ENCODE measurements at regions not wholly inside any gene's neighbourhood (a gene's known extent, or its start where the extent isn't known, plus 50 kb on each side); places are given as distances from the start of the nearest gene placed in this dataset.
A peak's percentile ranks its signal among the peaks of the same experiment; 100 is the strongest.

DNA sequence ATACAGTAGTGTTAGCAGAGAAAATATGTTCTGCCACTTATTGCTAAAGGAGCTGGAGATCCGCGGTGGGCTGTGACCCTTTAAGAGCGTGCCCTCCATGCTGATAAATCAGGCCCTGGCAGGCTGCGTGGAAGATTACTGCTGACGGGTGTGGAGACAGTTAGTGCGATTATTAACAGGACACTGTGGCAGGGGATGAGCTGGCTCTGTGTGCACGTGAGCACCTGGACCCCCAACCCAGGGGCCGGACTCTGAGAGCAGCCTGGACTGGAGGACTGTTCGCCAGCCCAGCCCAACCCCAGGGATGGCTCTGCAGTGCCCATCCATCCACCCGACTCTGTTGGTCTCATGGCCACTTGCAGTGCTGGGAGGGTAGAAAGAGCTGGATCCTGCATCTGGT lies 162.0 kb downstream of the MELK start:
- H3K36me3 ChIP-seq (ENCODE audit: control insufficient read depth, insufficient read depth, low read length) = no peaks in the 10 kb centered on the region
- H3K4me1 ChIP-seq (ENCODE audit: control insufficient read depth, insufficient read depth, low read length) = no peaks in the 10 kb centered on the region
- intact Hi-C loops (cut with micrococcal nuclease; ENCODE audit: unreplicated experiment) (no loop called here), in situ Hi-C loops (cut with HindIII; ENCODE audit: low pct_unique_long_range_greater_than_20kb, low sequenced_read_pairs) (no loop called here)
- no TSS peak for BruUV-seq (replicated peaks)
- DNase-seq (ENCODE audit: low read depth, low spot score) (no peak), ATAC-seq (no peak)
- no peaks in the 10 kb centered on the region for H3K9me3 ChIP-seq (ENCODE audit: control insufficient read depth, insufficient read depth, low read depth, low read length)
- H3K27ac ChIP-seq (ENCODE audit: low read length) = no peak overlapping the region
- ChIA-PET POLR2A (no interaction called here), CTCF (no interaction called here)
- no peak overlapping the region for H3K4me3 ChIP-seq (ENCODE audit: low read depth in 2 of 2, low read length in 2 of 2)
- no peak for TF ChIP-seq POLR2AphosphoS5 (IDR thresholded peaks at IDR 0.05; ENCODE audit: low read depth, low read length)
- no peaks in the 10 kb centered on the region; the same call in 1 of the 2 replicates for H3K27me3 ChIP-seq (ENCODE audit: control insufficient read depth, insufficient read depth, low read length)

DNA sequence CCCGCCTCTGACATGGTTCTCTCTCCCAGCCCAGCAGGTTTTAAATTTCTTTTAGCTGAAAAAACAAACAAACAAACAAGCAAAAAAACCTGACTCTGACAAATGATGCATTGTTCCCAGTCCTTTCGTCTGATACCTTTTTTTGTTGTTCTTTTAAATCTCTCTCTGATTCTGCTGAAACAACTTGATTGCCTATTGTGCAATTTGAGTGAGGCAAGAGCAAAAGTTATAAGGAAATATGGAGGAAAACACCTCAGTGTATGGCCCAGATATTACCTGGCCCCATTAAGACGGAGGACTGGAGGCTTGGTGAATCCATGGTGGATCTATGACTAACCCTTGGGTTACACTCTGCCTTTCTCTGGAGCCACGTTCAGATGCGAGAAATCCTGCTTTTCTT lies 164.0 kb downstream of the MELK start:
- ATAC-seq (no peak), DNase-seq (ENCODE audit: low read depth, low spot score) (no peak)
- no TSS peak for BruUV-seq (replicated peaks)
- H3K27me3 ChIP-seq (ENCODE audit: control insufficient read depth, insufficient read depth, low read length) = peaks cover 4% of the 10 kb centered on the region; the same call in 1 of the 2 replicates
- no peak overlapping the region for H3K27ac ChIP-seq (ENCODE audit: low read length)
- H3K36me3 ChIP-seq (ENCODE audit: control insufficient read depth, insufficient read depth, low read length) = no peaks in the 10 kb centered on the region
- ChIA-PET POLR2A (interaction anchor here (0.6 kb wide), 1 partner anchor 52 kb away, joined by 7 read pairs; no protein-coding TSS in a partner anchor), CTCF (no interaction called here)
- in situ Hi-C loops (cut with HindIII; ENCODE audit: low pct_unique_long_range_greater_than_20kb, low sequenced_read_pairs) (no loop called here), intact Hi-C loops (cut with micrococcal nuclease; ENCODE audit: unreplicated experiment) (no loop called here)
- H3K4me1 ChIP-seq (ENCODE audit: control insufficient read depth, insufficient read depth, low read length) = no peaks in the 10 kb centered on the region
- H3K9me3 ChIP-seq (ENCODE audit: control insufficient read depth, insufficient read depth, low read depth, low read length) = no peaks in the 10 kb centered on the region
- no peak overlapping the region for H3K4me3 ChIP-seq (ENCODE audit: low read depth in 2 of 2, low read length in 2 of 2)
- TF ChIP-seq POLR2AphosphoS5 (IDR thresholded peaks at IDR 0.05; ENCODE audit: low read depth, low read length) = no peak
- TF ChIP-seq, protein P1, sequence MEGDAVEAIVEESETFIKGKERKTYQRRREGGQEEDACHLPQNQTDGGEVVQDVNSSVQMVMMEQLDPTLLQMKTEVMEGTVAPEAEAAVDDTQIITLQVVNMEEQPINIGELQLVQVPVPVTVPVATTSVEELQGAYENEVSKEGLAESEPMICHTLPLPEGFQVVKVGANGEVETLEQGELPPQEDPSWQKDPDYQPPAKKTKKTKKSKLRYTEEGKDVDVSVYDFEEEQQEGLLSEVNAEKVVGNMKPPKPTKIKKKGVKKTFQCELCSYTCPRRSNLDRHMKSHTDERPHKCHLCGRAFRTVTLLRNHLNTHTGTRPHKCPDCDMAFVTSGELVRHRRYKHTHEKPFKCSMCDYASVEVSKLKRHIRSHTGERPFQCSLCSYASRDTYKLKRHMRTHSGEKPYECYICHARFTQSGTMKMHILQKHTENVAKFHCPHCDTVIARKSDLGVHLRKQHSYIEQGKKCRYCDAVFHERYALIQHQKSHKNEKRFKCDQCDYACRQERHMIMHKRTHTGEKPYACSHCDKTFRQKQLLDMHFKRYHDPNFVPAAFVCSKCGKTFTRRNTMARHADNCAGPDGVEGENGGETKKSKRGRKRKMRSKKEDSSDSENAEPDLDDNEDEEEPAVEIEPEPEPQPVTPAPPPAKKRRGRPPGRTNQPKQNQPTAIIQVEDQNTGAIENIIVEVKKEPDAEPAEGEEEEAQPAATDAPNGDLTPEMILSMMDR (IDR thresholded peaks at IDR 0.05) = no peak
- no peak for TF ChIP-seq SIN3A (IDR thresholded peaks at IDR 0.05; ENCODE audit: borderline replicate concordance, insufficient read depth, low read depth, low read length)
- TF ChIP-seq, protein P2, sequence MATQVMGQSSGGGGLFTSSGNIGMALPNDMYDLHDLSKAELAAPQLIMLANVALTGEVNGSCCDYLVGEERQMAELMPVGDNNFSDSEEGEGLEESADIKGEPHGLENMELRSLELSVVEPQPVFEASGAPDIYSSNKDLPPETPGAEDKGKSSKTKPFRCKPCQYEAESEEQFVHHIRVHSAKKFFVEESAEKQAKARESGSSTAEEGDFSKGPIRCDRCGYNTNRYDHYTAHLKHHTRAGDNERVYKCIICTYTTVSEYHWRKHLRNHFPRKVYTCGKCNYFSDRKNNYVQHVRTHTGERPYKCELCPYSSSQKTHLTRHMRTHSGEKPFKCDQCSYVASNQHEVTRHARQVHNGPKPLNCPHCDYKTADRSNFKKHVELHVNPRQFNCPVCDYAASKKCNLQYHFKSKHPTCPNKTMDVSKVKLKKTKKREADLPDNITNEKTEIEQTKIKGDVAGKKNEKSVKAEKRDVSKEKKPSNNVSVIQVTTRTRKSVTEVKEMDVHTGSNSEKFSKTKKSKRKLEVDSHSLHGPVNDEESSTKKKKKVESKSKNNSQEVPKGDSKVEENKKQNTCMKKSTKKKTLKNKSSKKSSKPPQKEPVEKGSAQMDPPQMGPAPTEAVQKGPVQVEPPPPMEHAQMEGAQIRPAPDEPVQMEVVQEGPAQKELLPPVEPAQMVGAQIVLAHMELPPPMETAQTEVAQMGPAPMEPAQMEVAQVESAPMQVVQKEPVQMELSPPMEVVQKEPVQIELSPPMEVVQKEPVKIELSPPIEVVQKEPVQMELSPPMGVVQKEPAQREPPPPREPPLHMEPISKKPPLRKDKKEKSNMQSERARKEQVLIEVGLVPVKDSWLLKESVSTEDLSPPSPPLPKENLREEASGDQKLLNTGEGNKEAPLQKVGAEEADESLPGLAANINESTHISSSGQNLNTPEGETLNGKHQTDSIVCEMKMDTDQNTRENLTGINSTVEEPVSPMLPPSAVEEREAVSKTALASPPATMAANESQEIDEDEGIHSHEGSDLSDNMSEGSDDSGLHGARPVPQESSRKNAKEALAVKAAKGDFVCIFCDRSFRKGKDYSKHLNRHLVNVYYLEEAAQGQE (IDR thresholded peaks at IDR 0.05; ENCODE audit: insufficient read depth in 1 of 2, low read depth in 2 of 2, low read length in 1 of 2) = no peak
- no peak for TF ChIP-seq TCF7L2 (IDR thresholded peaks at IDR 0.05; ENCODE audit: low read depth, low read length)

DNA sequence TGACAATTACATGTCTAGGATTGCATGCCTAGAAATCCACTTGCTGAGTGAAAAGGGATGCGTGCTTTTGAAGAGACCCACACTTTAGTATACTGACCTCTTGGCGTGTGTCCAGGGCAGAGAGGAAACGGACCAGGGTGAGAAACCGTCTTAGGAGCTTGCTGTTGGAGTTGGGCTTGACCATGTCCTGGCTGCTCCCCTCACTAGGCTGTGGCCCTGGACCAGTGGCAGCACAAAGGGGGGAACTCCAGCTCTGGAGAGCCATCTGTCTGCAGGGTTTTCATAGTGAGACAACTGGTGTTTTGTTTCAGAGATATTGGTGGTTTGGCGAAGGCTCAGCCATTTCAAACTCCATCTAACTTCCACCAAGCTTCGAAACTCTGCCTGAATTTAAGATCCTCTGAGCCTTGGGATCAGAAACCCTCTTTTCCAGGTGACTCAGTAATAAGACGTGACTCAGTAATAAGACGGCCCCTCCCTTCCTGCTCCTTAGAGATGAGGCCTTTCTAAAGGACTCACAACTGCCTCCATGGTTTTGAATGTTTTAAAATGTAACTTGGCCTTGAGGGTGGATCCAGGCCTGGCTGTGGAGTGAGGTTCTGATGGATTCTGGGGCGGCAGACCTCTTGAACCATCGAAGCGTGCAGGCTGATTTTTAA lies 165.8 kb downstream of the MELK start:
- TF ChIP-seq TCF7L2 (IDR thresholded peaks at IDR 0.05; ENCODE audit: low read depth, low read length) (no peak), POLR2AphosphoS5 (IDR thresholded peaks at IDR 0.05; ENCODE audit: low read depth, low read length) (no peak)
- TF ChIP-seq, protein P1 (IDR thresholded peaks at IDR 0.05) = no peak
- H3K36me3 ChIP-seq (ENCODE audit: control insufficient read depth, insufficient read depth, low read length) = no peaks in the 10 kb centered on the region
- DNase-seq (ENCODE audit: low read depth, low spot score) = no peak
- ATAC-seq = peak; percentile 76
- intact Hi-C loops (cut with micrococcal nuclease; ENCODE audit: unreplicated experiment) (no loop called here), in situ Hi-C loops (cut with HindIII; ENCODE audit: low pct_unique_long_range_greater_than_20kb, low sequenced_read_pairs) (no loop called here)
- peaks cover 8% of the 10 kb centered on the region; the same call in 1 of the 2 replicates for H3K27me3 ChIP-seq (ENCODE audit: control insufficient read depth, insufficient read depth, low read length)
- CTCF ChIA-PET = no interaction called here
- H3K27ac ChIP-seq (ENCODE audit: low read length) = no peak overlapping the region
- BruUV-seq (replicated peaks) = no TSS peak
- H3K4me3 ChIP-seq (ENCODE audit: low read depth in 2 of 2, low read length in 2 of 2) = no peak overlapping the region
- no peaks in the 10 kb centered on the region for H3K9me3 ChIP-seq (ENCODE audit: control insufficient read depth, insufficient read depth, low read depth, low read length)
- no peaks in the 10 kb centered on the region for H3K4me1 ChIP-seq (ENCODE audit: control insufficient read depth, insufficient read depth, low read length)
- POLR2A ChIA-PET = no interaction called here
